RWPE2 (cell line): ENCODE measurements at regions not wholly inside any gene's neighbourhood (a gene's known extent, or its start where the extent isn't known, plus 50 kb on each side); places are given as distances from the start of the nearest gene placed in this dataset.

ENCODE experiments used
- ATAC-seq: fragments of 200-7000 bp; cut with Tn5 transposase; 3 replicates; pipeline ENCODE4 v1.9.1; 2021; ENCODE audit warnings: low read depth
- DNase-seq: peaks from one replicate; pipeline ENCODE4 v3.0.0-alpha.2; 2020; ENCODE audit warnings: low spot score
- H3K27ac ChIP-seq: fragments of 450-650 bp; 2 replicates; pipeline ENCODE4 v1.5.1; 2017; ENCODE audit warnings: mild to moderate bottlenecking; ENCODE audit not compliant: poor library complexity, severe bottlenecking
- H3K27me3 ChIP-seq: fragments of 250-450 bp; sonication (Bioruptor Pico); 2 replicates; pipeline ENCODE4 v1.5.1; 2021; ENCODE audit warnings: mild to moderate bottlenecking, moderate library complexity; ENCODE audit not compliant: insufficient read depth, poor library complexity, severe bottlenecking
- H3K36me3 ChIP-seq: fragments of 250-450 bp; sonication (Bioruptor Pico); 2 replicates; pipeline ENCODE4 v1.5.1; 2020; ENCODE audit warnings: low read depth, mild to moderate bottlenecking, moderate library complexity
- H3K4me1 ChIP-seq: fragments of 250-450 bp; sonication (Bioruptor Pico); 2 replicates; pipeline ENCODE4 v1.5.1; 2021; ENCODE audit warnings: mild to moderate bottlenecking, moderate library complexity; ENCODE audit not compliant: insufficient read depth, poor library complexity, severe bottlenecking
- H3K4me3 ChIP-seq: fragments of 250-450 bp; sonication (Bioruptor Pico); 2 replicates; pipeline ENCODE4 v1.5.1; 2021; ENCODE audit warnings: mild to moderate bottlenecking, moderate library complexity; ENCODE audit not compliant: severe bottlenecking
- H3K9me3 ChIP-seq: fragments of 250-450 bp; sonication (Bioruptor Pico); 2 replicates; pipeline ENCODE4 v1.5.1; 2021; ENCODE audit warnings: mild to moderate bottlenecking, moderate library complexity; ENCODE audit not compliant: severe bottlenecking
- TF ChIP-seq, protein P1 (sequence below): fragments of 450-650 bp; IDR thresholded peaks from one replicate; pipeline ENCODE4 v1.5.1; 2017; ENCODE audit warnings: mild to moderate bottlenecking, moderate library complexity; ENCODE audit not compliant: poor library complexity, severe bottlenecking

DNA sequence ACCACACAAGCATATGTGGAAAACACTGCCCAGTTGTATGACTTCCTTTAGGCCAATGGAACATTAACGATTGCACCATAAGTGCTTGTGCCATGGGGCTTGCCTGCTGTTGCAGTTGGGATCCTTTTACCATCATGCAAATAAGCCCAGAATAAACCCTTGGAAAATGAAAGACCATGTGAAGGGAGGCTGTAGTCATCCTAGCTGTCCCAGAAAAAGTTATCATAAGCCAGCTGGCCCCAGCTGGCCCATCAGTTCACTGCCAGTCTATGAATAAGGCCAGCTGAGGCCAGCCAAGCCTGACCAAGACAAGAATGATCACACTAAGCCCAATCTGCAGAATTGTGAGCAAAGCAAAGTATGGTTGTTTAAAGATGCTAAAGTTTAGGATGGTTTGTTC lies 253.9 kb upstream of the ARHGAP20 start:
- no peak for DNase-seq
- no peak overlapping the region for H3K4me3 ChIP-seq
- no peaks in the 10 kb centered on the region for H3K36me3 ChIP-seq
- H3K27ac ChIP-seq: no peak overlapping the region
- no peaks in the 10 kb centered on the region for H3K4me1 ChIP-seq
- no peaks in the 10 kb centered on the region for H3K9me3 ChIP-seq
- ATAC-seq: no peak
- no peaks in the 10 kb centered on the region for H3K27me3 ChIP-seq
- TF ChIP-seq, protein P1, sequence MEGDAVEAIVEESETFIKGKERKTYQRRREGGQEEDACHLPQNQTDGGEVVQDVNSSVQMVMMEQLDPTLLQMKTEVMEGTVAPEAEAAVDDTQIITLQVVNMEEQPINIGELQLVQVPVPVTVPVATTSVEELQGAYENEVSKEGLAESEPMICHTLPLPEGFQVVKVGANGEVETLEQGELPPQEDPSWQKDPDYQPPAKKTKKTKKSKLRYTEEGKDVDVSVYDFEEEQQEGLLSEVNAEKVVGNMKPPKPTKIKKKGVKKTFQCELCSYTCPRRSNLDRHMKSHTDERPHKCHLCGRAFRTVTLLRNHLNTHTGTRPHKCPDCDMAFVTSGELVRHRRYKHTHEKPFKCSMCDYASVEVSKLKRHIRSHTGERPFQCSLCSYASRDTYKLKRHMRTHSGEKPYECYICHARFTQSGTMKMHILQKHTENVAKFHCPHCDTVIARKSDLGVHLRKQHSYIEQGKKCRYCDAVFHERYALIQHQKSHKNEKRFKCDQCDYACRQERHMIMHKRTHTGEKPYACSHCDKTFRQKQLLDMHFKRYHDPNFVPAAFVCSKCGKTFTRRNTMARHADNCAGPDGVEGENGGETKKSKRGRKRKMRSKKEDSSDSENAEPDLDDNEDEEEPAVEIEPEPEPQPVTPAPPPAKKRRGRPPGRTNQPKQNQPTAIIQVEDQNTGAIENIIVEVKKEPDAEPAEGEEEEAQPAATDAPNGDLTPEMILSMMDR: no peak

DNA sequence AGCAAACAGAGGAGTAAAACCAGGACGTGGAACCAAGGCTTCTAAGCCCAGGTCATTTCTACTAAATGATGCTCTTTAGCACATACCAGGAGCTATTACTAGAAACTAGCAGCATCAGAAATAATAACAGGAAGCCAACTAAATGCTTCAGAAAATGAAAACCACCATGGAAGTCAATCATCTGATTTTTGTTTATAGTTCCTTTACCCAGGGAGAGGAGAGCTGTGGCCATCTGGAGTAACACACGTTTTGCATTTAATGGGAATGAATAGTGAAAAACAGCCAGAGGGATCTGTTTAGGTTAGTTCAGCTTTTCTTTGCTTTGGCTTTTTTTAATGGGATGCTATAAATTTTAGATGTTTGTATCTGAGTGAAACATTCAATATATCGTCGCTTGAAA lies 250.7 kb upstream of the ARHGAP20 start:
- Histone ChIP-seq H3K27ac (no peak overlapping the region), H3K36me3 (no peaks in the 10 kb centered on the region), H3K27me3 (no peaks in the 10 kb centered on the region), H3K4me1 (no peaks in the 10 kb centered on the region), H3K9me3 (no peaks in the 10 kb centered on the region), H3K4me3 (no peak overlapping the region)
- TF ChIP-seq, protein P1: no peak
- ATAC-seq: no peak
- no peak for DNase-seq

DNA sequence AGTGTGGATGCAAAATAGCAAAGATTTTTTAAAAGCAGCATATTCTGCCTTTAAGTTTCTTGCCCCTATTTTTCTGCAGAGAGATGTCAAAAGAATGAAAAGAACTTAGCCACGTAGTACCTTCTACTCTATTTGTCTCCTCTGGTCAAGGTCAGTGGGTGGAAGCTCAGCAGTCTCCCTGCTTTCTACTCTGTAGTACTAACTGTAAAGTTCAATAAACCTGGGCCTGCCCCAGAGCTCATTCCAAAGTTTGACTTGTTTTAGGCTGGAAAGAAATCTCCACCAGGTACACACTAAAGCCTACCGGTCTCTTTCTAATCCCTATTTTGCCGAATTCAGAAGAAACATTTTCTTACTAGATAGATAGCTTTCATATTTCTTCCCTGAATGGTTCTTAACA lies 247.9 kb upstream of the ARHGAP20 start:
- DNase-seq (no peak), ATAC-seq (no peak)
- TF ChIP-seq, protein P1: no peak
- Histone ChIP-seq H3K4me3 (no peak overlapping the region), H3K27ac (no peak overlapping the region), H3K36me3 (no peaks in the 10 kb centered on the region), H3K9me3 (no peaks in the 10 kb centered on the region), H3K27me3 (no peaks in the 10 kb centered on the region), H3K4me1 (no peaks in the 10 kb centered on the region)

DNA sequence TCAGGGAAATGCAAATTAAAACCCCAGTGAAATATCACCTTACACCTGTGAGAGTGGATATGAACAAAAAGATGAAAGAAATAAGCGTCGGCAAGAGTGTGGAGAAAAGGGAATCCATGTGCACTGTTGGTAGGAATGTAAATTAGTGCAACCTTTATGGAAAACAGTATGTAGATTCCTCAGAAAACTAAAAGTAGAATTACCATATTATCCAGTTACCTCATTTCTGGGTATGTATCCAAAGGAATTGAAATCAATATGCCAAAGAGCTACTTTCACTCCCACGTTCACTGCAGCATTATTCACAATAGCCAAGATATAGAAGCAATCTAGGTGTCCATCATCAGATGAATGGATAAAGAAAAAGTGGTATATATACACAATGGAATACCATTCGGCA lies 246.0 kb upstream of the ARHGAP20 start:
- no peaks in the 10 kb centered on the region for H3K27me3 ChIP-seq
- H3K4me3 ChIP-seq: no peak overlapping the region
- no peaks in the 10 kb centered on the region for H3K4me1 ChIP-seq
- H3K27ac ChIP-seq: no peak overlapping the region
- DNase-seq (no peak), ATAC-seq (no peak)
- no peaks in the 10 kb centered on the region for H3K36me3 ChIP-seq
- TF ChIP-seq, protein P1: no peak
- H3K9me3 ChIP-seq: no peaks in the 10 kb centered on the region

DNA sequence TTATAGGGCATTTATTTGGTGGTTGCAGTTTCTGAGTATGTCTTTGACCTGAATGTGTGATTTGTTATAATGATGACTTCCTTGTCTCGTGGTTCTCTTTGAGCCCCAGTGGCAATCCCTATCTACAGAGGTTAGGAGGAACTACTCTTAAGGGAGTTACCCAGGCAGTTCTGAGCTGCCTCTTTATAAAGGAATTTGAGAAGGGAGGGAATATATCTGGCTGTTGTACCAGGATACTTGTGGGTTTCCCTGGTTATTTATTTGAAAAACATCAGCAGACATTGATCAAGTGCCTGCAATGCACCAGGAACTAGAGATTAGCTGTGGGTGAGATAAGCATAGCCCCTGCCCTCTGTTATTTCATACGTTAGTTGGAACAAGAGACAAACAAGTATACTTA lies 243.5 kb upstream of the ARHGAP20 start:
- Histone ChIP-seq H3K27me3 (no peaks in the 10 kb centered on the region), H3K4me3 (no peak overlapping the region), H3K36me3 (no peaks in the 10 kb centered on the region), H3K27ac (no peak overlapping the region), H3K9me3 (no peaks in the 10 kb centered on the region), H3K4me1 (no peaks in the 10 kb centered on the region)
- ATAC-seq: no peak
- TF ChIP-seq, protein P1: no peak
- DNase-seq: no peak
